Ramos (cell line): ENCODE measurements at regions not wholly inside any gene's neighbourhood (a gene's known extent, or its start where the extent isn't known, plus 50 kb on each side); places are given as distances from the start of the nearest gene placed in this dataset.
"Not testable (repeated sequence)": the region's sequence is repeated elsewhere in the genome, so short reads cannot be mapped to it uniquely, and the experiment has no call there.

Experiments used
- in situ Hi-C: fragments of 300-500 bp; cut with MboI; formaldehyde crosslinking; loops from one replicate; pipeline ENCODE4 v1.14.3; 2022; ENCODE audit warnings: low sequenced_read_pairs; ENCODE audit not compliant: unreplicated experiment

- in situ Hi-C loops: no loop called here
Observed at GRCh38 chr4:129968366-129968765, 872.4 kb downstream of the C4orf33 start.

GRCh38 chr4:129968778-129969177 is 872.8 kb downstream of the C4orf33 start:
- in situ Hi-C loops: no loop called here

GRCh38 chr4:129970801-129971200 is 874.8 kb downstream of the C4orf33 start:
- in situ Hi-C loops: no loop called here

- in situ Hi-C loops: no loop called here
Observed at GRCh38 chr4:129971419-129971818, 875.5 kb downstream of the C4orf33 start.

- in situ Hi-C loops: no loop called here
Observed at GRCh38 chr4:129972257-129972656, 876.3 kb downstream of the C4orf33 start.

- in situ Hi-C loops: no loop called here
Observed at GRCh38 chr4:129974730-129975129, 878.8 kb downstream of the C4orf33 start.

GRCh38 chr4:129978315-129978714 is 882.4 kb downstream of the C4orf33 start:
- in situ Hi-C loops: no loop called here

GRCh38 chr4:129988957-129989356 is 893.0 kb downstream of the C4orf33 start:
- in situ Hi-C loops: no loop called here

- in situ Hi-C loops: no loop called here
Observed at GRCh38 chr4:129994715-129995114, 898.8 kb downstream of the C4orf33 start.

- in situ Hi-C loops: no loop called here
Observed at GRCh38 chr4:129998436-129999150, 902.6 kb downstream of the C4orf33 start.

- in situ Hi-C loops: no loop called here
Observed at GRCh38 chr4:129999156-129999555, 903.2 kb downstream of the C4orf33 start.

- in situ Hi-C loops: no loop called here
Observed at GRCh38 chr4:130008461-130008860, 912.5 kb downstream of the C4orf33 start.

- in situ Hi-C loops: not testable (repeated sequence)
Observed at GRCh38 chr4:130012806-130013205, 916.9 kb downstream of the C4orf33 start.

GRCh38 chr4:130021706-130022105 is 925.8 kb downstream of the C4orf33 start:
- in situ Hi-C loops: no loop called here

GRCh38 chr4:130023088-130023487 is 927.1 kb downstream of the C4orf33 start:
- in situ Hi-C loops: no loop called here

GRCh38 chr4:130025701-130026100 is 929.7 kb downstream of the C4orf33 start:
- in situ Hi-C loops: no loop called here

GRCh38 chr4:130026185-130026584 is 930.2 kb downstream of the C4orf33 start:
- in situ Hi-C loops: no loop called here

- in situ Hi-C loops: no loop called here
Observed at GRCh38 chr4:130027973-130028372, 932.0 kb downstream of the C4orf33 start.

- in situ Hi-C loops: no loop called here
Observed at GRCh38 chr4:130028552-130028951, 932.6 kb downstream of the C4orf33 start.

- in situ Hi-C loops: no loop called here
Observed at GRCh38 chr4:130029442-130029841, 933.5 kb downstream of the C4orf33 start.

- in situ Hi-C loops: no loop called here
Observed at GRCh38 chr4:130031858-130032257, 935.9 kb downstream of the C4orf33 start.

- in situ Hi-C loops: not testable (repeated sequence)
Observed at GRCh38 chr4:130033657-130034056, 937.7 kb downstream of the C4orf33 start.
